Panc1 (cell line): ENCODE measurements at regions not wholly inside any gene's neighbourhood (a gene's known extent, or its start where the extent isn't known, plus 50 kb on each side); places are given as distances from the start of the nearest gene placed in this dataset.

ENCODE experiments used
- ATAC-seq: fragments of 200-7000 bp; cut with Tn5 transposase; 2 replicates; pipeline ENCODE4 v1.9.1; 2020; ENCODE audit warnings: mild to moderate bottlenecking, moderate library complexity
- BruUV-seq: library from RNA; stranded (reverse); fragments of 400-500 nt; replicated peaks from 2 replicates; lab custom pipeline; 2021; lab: Mats Ljungman, UMichigan
- CTCF ChIA-PET: fragments of 300-600 bp; sonication (Branson Sonifier 250); formaldehyde crosslinking; loops from one replicate; lab custom pipeline; 2022; ENCODE audit warnings: antibody characterized with exemption; lab: Charles Lee
- POLR2A ChIA-PET: fragments of 300-600 bp; sonication (Branson Sonifier 250); formaldehyde crosslinking; loops from one replicate; lab custom pipeline; 2022; ENCODE audit warnings: antibody characterized with exemption; lab: Charles Lee
- DNase-seq: peaks from one replicate; pipeline ENCODE4 v3.0.0-alpha.2; 2010; ENCODE audit warnings: low read depth, low spot score
- H3K27ac ChIP-seq: 2 replicates; pipeline ENCODE4 v1.5.1; 2011; ENCODE audit warnings: mild to moderate bottlenecking, low read length, inconsistent platforms
- H3K27me3 ChIP-seq: fragments of 200-500 bp; sonication (Bioruptor generic); 2 replicates; pipeline ENCODE4 v1.6.0; 2014; ENCODE audit warnings: low read length, inconsistent platforms; ENCODE audit not compliant: control insufficient read depth, insufficient read depth
- H3K36me3 ChIP-seq: fragments of 200-500 bp; sonication (Bioruptor generic); 2 replicates; pipeline ENCODE4 v1.5.1; 2014; ENCODE audit warnings: inconsistent platforms, mild to moderate bottlenecking, low read length, moderate library complexity; ENCODE audit not compliant: control insufficient read depth, insufficient read depth
- H3K4me1 ChIP-seq: 2 replicates; pipeline ENCODE4 v1.5.1; 2011; ENCODE audit warnings: inconsistent platforms, mild to moderate bottlenecking, low read length, moderate library complexity; ENCODE audit not compliant: control insufficient read depth, insufficient read depth
- H3K4me3 ChIP-seq, 2 experiments: 2 replicates each; pipeline ENCODE4 v1.5.1; 2011 to 2012; ENCODE audit warnings: low read depth in 2 of 2, low read length in 2 of 2, mild to moderate bottlenecking in 2 of 2, inconsistent platforms in 1 of 2, moderate library complexity in 1 of 2
- H3K9me3 ChIP-seq: fragments of 200-500 bp; sonication (Bioruptor generic); 2 replicates; pipeline ENCODE4 v1.5.1; 2014; ENCODE audit warnings: low read depth, mild to moderate bottlenecking, inconsistent platforms, low read length, moderate library complexity; ENCODE audit not compliant: control insufficient read depth, insufficient read depth
- CTCF ChIP-seq: fragments of 450-650 bp; IDR thresholded peaks from 2 replicates; pipeline ENCODE4 v1.5.1; 2017; ENCODE audit warnings: mild to moderate bottlenecking
- POLR2AphosphoS5 ChIP-seq: IDR thresholded peaks from 2 replicates; pipeline ENCODE4 v1.6.1; 2012; ENCODE audit warnings: mild to moderate bottlenecking, low read depth, low read length, moderate library complexity
- SIN3A ChIP-seq: IDR thresholded peaks from 2 replicates; pipeline ENCODE4 v1.6.1; 2012; ENCODE audit warnings: low read depth, mild to moderate bottlenecking, low read length, moderate library complexity, borderline replicate concordance; ENCODE audit not compliant: insufficient read depth
- TCF7L2 ChIP-seq: IDR thresholded peaks from 2 replicates; pipeline ENCODE4 v1.6.1; 2011; ENCODE audit warnings: mild to moderate bottlenecking, low read depth, low read length, inconsistent platforms
- in situ Hi-C: cut with HindIII; loops from 2 replicates; pipeline ENCODE4 v1.10.0; 2016; ENCODE audit warnings: low sequenced_read_pairs, low pct_unique_long_range_greater_than_20kb
- intact Hi-C: fragments of 100-400 bp; cut with micrococcal nuclease; formaldehyde crosslinking; loops from one replicate; pipeline ENCODE4 v1.10.0; 2022; ENCODE audit not compliant: unreplicated experiment
- TF ChIP-seq, protein P1 (sequence below), 2 experiments: IDR thresholded peaks; 2 replicates each; pipeline ENCODE4 v1.6.1; 2011 to 2012; ENCODE audit warnings: low read depth in 2 of 2, control low read depth in 1 of 2, low read length in 1 of 2, mild to moderate bottlenecking in 1 of 2, moderate library complexity in 1 of 2; ENCODE audit not compliant: insufficient read depth in 1 of 2

GRCh38 chr14:51353901-51354300 is 113.9 kb downstream of the TMX1 start:
- no TSS peak for BruUV-seq
- no peak for ATAC-seq
- in situ Hi-C loops: no loop called here

GRCh38 chr14:51354846-51355245 is 114.8 kb downstream of the TMX1 start:
- ATAC-seq (no peak), DNase-seq (no peak)
- no TSS peak for BruUV-seq
- TF ChIP-seq TCF7L2 (no peak), SIN3A (no peak), POLR2AphosphoS5 (no peak), CTCF (no peak)
- TF ChIP-seq, protein P1, sequence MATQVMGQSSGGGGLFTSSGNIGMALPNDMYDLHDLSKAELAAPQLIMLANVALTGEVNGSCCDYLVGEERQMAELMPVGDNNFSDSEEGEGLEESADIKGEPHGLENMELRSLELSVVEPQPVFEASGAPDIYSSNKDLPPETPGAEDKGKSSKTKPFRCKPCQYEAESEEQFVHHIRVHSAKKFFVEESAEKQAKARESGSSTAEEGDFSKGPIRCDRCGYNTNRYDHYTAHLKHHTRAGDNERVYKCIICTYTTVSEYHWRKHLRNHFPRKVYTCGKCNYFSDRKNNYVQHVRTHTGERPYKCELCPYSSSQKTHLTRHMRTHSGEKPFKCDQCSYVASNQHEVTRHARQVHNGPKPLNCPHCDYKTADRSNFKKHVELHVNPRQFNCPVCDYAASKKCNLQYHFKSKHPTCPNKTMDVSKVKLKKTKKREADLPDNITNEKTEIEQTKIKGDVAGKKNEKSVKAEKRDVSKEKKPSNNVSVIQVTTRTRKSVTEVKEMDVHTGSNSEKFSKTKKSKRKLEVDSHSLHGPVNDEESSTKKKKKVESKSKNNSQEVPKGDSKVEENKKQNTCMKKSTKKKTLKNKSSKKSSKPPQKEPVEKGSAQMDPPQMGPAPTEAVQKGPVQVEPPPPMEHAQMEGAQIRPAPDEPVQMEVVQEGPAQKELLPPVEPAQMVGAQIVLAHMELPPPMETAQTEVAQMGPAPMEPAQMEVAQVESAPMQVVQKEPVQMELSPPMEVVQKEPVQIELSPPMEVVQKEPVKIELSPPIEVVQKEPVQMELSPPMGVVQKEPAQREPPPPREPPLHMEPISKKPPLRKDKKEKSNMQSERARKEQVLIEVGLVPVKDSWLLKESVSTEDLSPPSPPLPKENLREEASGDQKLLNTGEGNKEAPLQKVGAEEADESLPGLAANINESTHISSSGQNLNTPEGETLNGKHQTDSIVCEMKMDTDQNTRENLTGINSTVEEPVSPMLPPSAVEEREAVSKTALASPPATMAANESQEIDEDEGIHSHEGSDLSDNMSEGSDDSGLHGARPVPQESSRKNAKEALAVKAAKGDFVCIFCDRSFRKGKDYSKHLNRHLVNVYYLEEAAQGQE (IDR thresholded peaks at IDR 0.05; ENCODE audit: insufficient read depth in 1 of 2, low read depth in 2 of 2, low read length in 1 of 2): no peak
- POLR2A ChIA-PET: no interaction called here
- Histone ChIP-seq H3K36me3 (no peaks in the 10 kb centered on the region), H3K27ac (no peak overlapping the region), H3K4me1 (no peaks in the 10 kb centered on the region), H3K4me3 (no peak overlapping the region), H3K27me3 (no peaks in the 10 kb centered on the region), H3K9me3 (no peaks in the 10 kb centered on the region)
- intact Hi-C loops (no loop called here), in situ Hi-C loops (no loop called here)
- CTCF ChIA-PET: no interaction called here

More at GRCh38 chr14:51353901-51354300, 113.9 kb downstream of the TMX1 start:
- no peak for DNase-seq
- H3K27me3 ChIP-seq: no peaks in the 10 kb centered on the region
- intact Hi-C loops: no loop called here
- H3K9me3 ChIP-seq: no peaks in the 10 kb centered on the region
- no peak overlapping the region for H3K27ac ChIP-seq
- no peak overlapping the region for H3K4me3 ChIP-seq
- no peaks in the 10 kb centered on the region for H3K4me1 ChIP-seq
- no peaks in the 10 kb centered on the region for H3K36me3 ChIP-seq
- CTCF ChIA-PET: no interaction called here
- no peak for TF ChIP-seq TCF7L2
- no peak for TF ChIP-seq POLR2AphosphoS5
- no peak for TF ChIP-seq SIN3A
- no peak for TF ChIP-seq CTCF
- TF ChIP-seq, protein P1 (IDR thresholded peaks at IDR 0.05; ENCODE audit: insufficient read depth in 1 of 2, low read depth in 2 of 2, low read length in 1 of 2): no peak
- POLR2A ChIA-PET: no interaction called here
